NCI-H187 treated with DMSO at 0.1 percent for 48 hours (cell line): ENCODE measurements at regions not wholly inside any gene's neighbourhood (a gene's known extent, or its start where the extent isn't known, plus 50 kb on each side); places are given as distances from the start of the nearest gene placed in this dataset.

Source experiments
- DNase-seq: peaks from one replicate; lab custom pipeline; 2025; lab: John Stamatoyannopoulos, UW

GRCh38 chr16:8271344-8271743 is 319.0 kb downstream of the TMEM114 start:
- no peak for DNase-seq

GRCh38 chr16:8262299-8262698 is 328.0 kb downstream of the TMEM114 start:
- DNase-seq, result no peak

GRCh38 chr16:8260140-8260539 is 330.2 kb downstream of the TMEM114 start:
- no peak for DNase-seq

- DNase-seq, result no peak
Observed at GRCh38 chr16:8258523-8258922, 331.8 kb downstream of the TMEM114 start.

DNA sequence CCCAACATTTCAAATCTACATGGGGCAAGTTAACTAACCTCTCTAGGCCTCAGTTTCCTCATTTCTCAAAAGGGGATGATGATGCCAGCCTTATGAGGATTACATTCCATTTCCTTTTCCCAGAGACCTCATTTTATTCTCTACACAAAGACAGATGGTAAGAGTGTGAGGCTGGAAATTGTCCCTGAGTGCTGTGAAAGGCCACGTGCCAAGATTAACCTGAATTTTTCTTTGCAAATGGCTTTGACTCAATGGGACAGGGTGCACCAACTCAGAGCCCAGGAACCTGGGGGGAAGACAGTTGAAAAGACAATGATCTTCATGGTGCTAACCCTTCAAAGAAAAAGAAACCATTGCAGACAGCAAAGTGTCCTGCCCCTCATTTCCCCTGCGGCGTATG is 332.8 kb downstream of the TMEM114 start:
- DNase-seq, result no peak

GRCh38 chr16:8254405-8254804 is 335.9 kb downstream of the TMEM114 start:
- DNase-seq, result no peak

GRCh38 chr16:8253718-8254117 is 336.6 kb downstream of the TMEM114 start:
- DNase-seq, result no peak

DNA sequence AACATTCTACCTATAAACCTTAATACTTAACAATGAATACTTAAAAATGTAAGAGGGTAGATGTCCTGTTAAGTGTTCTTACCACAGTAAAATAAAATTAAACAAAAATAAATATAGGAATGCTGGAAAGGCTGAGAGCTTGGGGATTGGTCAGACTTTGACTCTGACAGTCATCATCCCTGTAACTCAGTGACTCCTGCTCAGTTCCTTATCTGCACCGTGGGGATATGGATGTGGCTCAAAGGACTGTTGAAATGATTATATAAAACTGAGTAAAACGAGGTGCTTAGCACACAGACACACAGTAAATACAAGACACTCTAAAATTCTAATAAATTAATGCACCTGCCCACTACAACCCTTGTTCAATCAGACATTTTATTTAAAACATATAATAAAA is 338.6 kb downstream of the TMEM114 start:
- DNase-seq, result no peak

DNA sequence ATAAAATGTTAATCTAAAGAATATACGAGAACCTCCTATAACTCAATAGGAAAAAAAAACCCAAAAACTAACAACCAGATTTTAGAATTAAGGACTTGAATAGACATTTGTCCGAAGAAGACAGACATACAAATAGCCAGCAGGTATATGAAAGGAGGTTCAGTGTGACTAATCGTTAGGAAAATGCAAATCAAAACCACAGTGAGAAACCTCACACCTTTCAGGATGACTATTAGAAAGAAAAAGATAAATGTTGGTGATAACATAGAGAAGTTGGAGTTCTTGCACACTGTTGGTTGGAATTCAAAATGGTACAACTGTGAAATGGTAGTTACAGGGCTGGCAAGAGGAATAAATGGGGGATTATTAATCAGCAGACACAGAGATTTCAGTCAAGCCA is 339.0 kb downstream of the TMEM114 start:
- no peak for DNase-seq

DNA sequence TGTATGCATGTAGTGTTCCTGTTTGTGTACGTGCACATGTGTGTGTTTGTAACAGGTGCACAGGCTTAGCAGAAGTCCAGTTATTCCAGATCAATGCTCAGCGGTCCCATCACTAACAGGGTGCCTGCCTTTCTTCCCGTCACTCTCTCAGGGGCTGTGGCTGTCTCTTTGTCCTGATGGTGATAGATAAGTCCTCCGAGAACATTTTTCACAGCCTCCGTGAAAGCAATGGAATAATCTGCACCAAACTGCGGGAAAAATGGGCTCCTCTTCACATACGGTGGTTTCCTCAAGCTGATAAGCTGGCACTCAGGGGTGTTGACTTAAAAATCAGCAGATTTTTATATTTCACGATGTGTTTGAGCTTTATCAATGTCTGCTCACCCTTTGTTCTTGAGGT is 342.3 kb downstream of the TMEM114 start:
- no peak for DNase-seq

- no peak for DNase-seq
Observed at GRCh38 chr16:8243981-8244380, 346.3 kb downstream of the TMEM114 start.

DNA sequence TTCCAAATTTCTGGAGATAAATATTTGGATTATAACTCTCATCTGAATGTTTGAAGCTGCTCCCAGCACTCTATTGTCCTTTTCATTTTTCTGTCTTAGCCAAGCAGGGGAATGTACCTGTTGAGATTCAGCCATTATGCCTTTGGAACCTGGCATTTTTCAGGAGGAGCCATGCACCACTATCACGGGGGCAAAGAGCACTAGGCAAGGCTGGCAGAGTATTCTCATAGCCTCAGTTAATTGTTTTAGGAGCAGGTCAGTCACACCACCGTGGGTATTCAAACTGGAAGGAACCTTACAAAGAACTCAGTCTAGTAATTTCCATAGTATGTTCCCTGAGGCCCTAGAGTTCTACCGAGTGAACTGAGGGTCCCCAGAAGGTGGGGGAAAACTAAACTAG is 348.9 kb downstream of the TMEM114 start:
- no peak for DNase-seq

DNA sequence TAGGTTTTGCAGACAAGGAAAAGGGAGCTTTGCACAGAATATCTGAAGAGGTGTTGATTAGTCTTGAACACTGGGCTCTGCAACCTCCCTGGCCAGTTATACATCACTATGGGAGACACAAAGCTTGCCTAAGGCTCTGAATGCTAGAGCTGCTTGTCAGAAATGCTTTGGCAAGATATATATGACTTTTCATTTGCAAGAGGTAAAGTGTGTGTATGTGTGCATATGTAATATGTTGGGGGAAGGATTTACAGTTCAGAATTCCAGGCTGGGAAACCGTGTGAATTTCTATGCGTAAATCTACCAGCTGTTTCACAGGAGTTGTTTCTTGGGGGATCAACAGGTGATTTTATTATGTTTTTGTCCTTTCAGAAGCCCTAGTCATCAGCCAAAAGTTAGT is 350.9 kb downstream of the TMEM114 start:
- no peak for DNase-seq

DNA sequence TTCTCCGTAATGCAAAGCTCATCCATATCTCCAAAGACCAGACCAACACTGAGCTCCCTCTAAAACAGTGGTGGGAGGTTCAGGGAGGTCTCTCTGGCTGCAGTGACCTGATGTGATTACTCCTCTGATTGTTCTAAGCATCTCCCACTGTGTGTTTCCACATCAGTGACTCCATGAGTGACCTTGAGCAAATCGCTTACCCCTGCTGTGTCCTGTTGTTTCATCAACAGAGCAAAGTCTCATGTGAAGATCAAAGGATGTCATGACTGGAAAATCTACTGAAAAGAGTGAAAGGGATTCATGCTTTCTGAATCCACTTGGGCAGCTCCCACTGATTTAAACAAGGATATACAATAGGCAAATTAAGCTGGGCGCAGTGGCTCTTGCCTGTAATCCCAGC is 352.9 kb downstream of the TMEM114 start:
- no peak for DNase-seq

DNA sequence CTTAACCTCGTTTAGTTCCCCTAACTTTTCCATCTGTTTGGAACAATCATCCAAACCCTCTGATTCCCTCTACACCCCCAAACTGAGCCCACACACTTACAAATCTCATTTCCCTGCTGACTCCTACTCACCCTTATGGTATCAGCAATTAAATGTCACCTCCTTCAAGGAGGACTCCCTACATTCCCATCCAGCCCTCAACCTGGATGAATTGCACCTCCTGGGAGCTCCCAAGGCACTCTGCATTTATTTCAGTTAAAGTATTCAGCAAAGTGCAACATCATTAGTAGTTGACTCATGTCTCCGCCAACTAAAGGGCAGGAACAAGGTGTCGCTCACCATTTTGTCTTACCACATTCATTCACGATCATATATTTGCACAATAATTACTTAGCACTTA is 353.5 kb downstream of the TMEM114 start:
- no peak for DNase-seq

DNA sequence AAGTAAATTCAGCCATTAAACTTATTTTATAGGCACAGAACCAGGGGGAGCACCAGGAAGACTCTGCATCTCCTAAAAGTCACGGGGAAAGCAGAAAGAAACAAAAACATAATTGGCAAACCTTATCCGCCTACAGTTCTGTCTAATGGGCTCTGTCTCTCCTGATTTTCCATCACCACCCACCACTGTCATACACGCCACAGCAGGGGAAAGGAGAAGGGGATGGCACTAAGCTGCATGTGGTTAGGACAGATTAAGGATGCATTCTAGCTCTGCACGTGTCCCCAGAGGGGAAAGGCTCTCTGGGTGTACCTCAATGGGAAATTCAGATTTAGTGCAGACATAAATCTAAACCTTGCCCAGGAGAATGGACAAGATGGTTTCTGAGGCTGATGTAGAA is 359.8 kb downstream of the TMEM114 start:
- DNase-seq, result no peak

DNA sequence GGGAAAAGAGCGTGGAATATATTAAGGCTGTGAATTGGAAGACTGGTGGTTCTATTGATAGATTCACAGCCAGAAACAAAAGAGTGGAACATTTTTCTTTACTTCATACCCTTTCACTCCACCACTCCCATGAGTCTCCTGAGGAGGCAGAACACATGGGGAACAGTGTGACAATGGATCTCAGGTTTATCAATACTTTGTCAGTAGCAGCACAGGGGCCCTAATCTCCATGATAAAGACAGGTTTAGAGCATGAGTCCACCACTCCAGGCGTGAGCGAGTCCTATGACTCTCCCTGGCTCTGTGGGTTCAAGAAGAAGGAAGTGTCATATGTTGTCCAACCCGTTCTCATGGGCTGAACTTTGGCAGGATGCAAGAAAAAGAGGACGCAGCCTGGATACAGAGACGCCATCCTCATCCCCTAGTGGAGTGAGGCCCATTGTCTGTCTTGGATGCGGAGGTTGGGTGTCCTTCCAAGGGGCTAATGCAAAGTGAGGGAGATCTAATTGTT is 361.2 kb downstream of the TMEM114 start:
- no peak for DNase-seq

- DNase-seq, result no peak
Observed at GRCh38 chr16:8217201-8217600, 373.1 kb downstream of the TMEM114 start.

DNA sequence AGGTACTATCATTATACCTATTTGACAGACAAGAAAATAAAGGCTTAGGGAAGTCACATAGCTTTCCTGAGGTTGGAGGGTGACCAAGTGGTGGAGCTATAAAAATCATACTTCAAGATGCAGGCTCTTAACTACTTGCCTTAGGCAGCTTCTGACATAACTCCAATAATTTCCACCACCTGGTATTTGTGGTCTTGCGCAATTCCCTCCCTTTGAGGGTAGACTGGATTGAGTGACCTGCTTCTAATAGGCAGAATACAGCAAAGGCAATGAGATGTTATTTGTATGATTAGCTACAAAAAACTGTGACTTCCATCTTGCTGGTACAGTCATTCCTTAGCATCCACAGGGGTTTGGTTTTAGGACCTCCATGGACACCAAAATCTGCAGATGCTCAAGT is 385.5 kb downstream of the TMEM114 start:
- no peak for DNase-seq

DNA sequence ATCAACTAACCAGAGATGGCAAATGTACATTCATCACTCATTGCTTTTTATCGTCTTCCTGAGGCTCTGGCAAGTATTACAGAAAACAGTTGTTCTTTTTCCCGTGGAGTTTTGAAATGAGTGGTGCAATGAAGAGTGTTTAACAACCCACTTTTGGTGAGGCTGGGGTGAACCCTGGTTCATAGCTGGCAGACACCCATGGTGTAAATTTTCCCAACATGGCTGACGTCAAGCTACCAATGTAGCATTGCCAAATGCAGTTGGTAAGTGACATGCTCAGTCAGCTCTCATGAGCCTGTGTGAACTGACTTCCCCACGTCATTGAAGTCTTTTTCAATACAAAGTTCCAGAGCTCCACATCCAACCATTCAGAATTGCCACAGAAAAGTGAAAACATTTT is 386.2 kb downstream of the TMEM114 start:
- DNase-seq, result no peak

DNA sequence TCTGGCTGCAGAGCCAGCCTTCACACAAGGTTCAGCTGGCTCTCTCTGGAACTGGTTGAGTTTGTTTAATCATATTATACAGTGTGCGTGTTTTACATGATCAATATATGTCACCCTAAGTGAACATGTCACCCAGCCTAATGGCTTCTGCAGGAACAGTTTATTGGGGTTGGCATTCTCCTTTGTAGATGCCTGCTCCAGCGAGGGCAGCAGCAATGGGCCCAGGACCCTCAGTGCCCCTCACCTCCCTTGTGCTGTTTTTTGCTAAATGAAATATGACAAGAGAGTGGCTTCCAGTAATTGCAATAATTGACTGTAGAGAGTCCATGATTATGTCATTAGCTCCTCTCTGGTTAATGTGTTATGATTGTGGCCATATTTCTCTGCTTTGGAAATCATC is 387.2 kb downstream of the TMEM114 start:
- no peak for DNase-seq

DNA sequence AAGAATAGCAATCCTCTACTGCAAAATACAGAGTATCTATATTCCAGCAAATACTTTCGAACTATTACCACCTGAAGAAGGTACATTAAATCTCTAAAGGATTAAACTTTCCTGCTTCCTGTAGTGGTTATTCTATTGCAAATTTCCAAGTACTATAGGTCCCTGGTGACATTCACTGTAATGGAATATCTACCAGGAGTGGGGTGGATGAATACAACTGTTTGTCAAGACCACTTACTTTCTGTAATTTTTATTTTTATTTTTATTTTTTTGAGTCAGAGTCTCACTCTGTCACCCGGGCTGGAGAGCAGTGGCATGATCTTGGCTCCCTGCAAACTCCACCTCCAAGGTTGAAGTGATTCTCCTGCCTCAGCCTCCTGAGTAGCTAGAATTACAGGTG is 389.5 kb downstream of the TMEM114 start:
- DNase-seq, result no peak

DNA sequence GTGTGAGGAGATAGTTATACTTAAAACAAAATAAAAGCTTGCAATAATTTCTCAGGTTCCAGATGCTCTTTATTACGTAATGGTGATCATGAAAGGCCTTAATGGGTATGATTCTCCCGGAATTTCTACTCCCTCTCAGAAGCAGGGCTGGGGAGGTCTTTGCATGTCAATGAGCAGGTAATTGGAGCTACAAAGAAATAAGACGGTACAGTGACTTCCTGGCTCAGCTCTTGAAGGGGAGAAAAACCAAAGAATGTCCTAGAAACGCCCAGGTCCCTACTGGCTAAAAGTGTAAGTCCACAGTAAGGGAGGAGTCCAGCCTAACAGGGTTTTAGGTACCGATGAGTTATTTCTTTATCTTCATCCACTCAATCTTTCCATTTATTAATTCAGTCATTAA is 390.9 kb downstream of the TMEM114 start:
- no peak for DNase-seq

- no peak for DNase-seq
Observed at GRCh38 chr16:8194794-8195193, 395.5 kb downstream of the TMEM114 start.

- DNase-seq, result no peak
Observed at GRCh38 chr16:8188841-8189240, 401.5 kb downstream of the TMEM114 start.
